ENCODE measurements at regions not wholly inside any gene's neighbourhood (a gene's known extent, or its start where the extent isn't known, plus 50 kb on each side); places are given as distances from the start of the nearest gene placed in this dataset.

- DNase-seq (ENCODE audit: low read depth, low spot score), result no peak
- no peak for TF ChIP-seq ZNF274 (IDR thresholded peaks at IDR 0.05; ENCODE audit: low read depth, low read length)
- no peak for TF ChIP-seq SUZ12 (IDR thresholded peaks at IDR 0.05; ENCODE audit: extremely low read depth, insufficient read depth, insufficient read length)
- TF ChIP-seq YY1 (IDR thresholded peaks at IDR 0.05; ENCODE audit: insufficient read depth, insufficient read length), result no peak
- no peaks in the 10 kb centered on the region for H3K4me1 ChIP-seq (ENCODE audit: insufficient read depth, insufficient read length)
- no peaks in the 10 kb centered on the region for H3K27me3 ChIP-seq (ENCODE audit: insufficient read depth, insufficient read length)
- no peak overlapping the region for H3K4me3 ChIP-seq (ENCODE audit: insufficient read length, low read depth)
- H3K9me3 ChIP-seq (ENCODE audit: insufficient read depth, low read length), result no peaks in the 10 kb centered on the region
- no peak overlapping the region for H3K9ac ChIP-seq (ENCODE audit: insufficient read length, low read depth)
- H3K36me3 ChIP-seq (ENCODE audit: insufficient read depth, insufficient read length, low read length), result no peaks in the 10 kb centered on the region
These were observed 73.3 kb upstream of the LHX1 start for GRCh38 chr17:36863676-36864612.

DNA sequence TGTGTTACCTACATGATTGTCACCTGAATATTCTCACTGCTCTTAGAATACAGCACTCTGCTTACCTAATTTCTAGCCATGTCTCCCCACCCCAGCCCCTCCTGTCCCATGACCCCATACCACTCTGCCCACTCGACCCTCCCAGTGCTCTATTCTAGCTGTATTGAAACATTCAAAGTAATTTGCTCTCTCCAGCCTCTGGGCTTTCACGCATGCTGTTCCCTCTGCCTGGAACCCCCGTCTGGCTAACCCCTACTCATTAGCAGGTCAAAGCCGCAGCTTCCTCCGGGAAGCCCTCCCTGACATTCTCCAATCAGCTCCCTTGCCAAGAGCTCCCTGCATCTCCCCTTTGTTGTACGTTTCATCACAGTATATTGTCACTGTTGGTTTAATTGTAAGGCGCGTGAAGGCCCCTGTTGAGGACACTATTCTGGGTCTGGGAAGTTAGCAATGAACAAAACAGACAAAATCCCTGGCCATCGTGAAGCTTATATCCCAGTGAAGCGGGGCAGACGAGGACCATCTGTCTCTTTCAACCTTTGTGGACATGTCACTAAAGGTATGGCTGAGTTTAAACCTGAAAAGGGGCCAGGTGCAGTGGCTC is 72.3 kb upstream of the LHX1 start:
- peak; percentile 15 for DNase-seq (ENCODE audit: low read depth, low spot score)
- no peaks in the 10 kb centered on the region for H3K9me3 ChIP-seq (ENCODE audit: insufficient read depth, low read length)
- H3K27me3 ChIP-seq (ENCODE audit: insufficient read depth, insufficient read length), result no peaks in the 10 kb centered on the region
- TF ChIP-seq YY1 (IDR thresholded peaks at IDR 0.05; ENCODE audit: insufficient read depth, insufficient read length) (no peak), ZNF274 (IDR thresholded peaks at IDR 0.05; ENCODE audit: low read depth, low read length) (no peak), SUZ12 (IDR thresholded peaks at IDR 0.05; ENCODE audit: extremely low read depth, insufficient read depth, insufficient read length) (no peak)
- no peaks in the 10 kb centered on the region for H3K36me3 ChIP-seq (ENCODE audit: insufficient read depth, insufficient read length, low read length)
- no peak overlapping the region for H3K4me3 ChIP-seq (ENCODE audit: insufficient read length, low read depth)
- peaks cover 5% of the 10 kb centered on the region for H3K4me1 ChIP-seq (ENCODE audit: insufficient read depth, insufficient read length)
- no peak overlapping the region for H3K9ac ChIP-seq (ENCODE audit: insufficient read length, low read depth)

GRCh38 chr17:36867716-36868341 is 69.4 kb upstream of the LHX1 start:
- H3K9ac ChIP-seq (ENCODE audit: insufficient read length, low read depth), result no peak overlapping the region
- TF ChIP-seq ZNF274 (IDR thresholded peaks at IDR 0.05; ENCODE audit: low read depth, low read length) (no peak), YY1 (IDR thresholded peaks at IDR 0.05; ENCODE audit: insufficient read depth, insufficient read length) (no peak), SUZ12 (IDR thresholded peaks at IDR 0.05; ENCODE audit: extremely low read depth, insufficient read depth, insufficient read length) (no peak)
- no peaks in the 10 kb centered on the region for H3K9me3 ChIP-seq (ENCODE audit: insufficient read depth, low read length)
- no peak for DNase-seq (ENCODE audit: low read depth, low spot score)
- H3K36me3 ChIP-seq (ENCODE audit: insufficient read depth, insufficient read length, low read length), result no peaks in the 10 kb centered on the region
- H3K4me1 ChIP-seq (ENCODE audit: insufficient read depth, insufficient read length), result peaks cover 9% of the 10 kb centered on the region
- no peaks in the 10 kb centered on the region for H3K27me3 ChIP-seq (ENCODE audit: insufficient read depth, insufficient read length)
- H3K4me3 ChIP-seq (ENCODE audit: insufficient read length, low read depth), result no peak overlapping the region

GRCh38 chr17:36868777-36869176 is 68.5 kb upstream of the LHX1 start:
- Histone ChIP-seq H3K36me3 (ENCODE audit: insufficient read depth, insufficient read length, low read length) (no peaks in the 10 kb centered on the region), H3K9ac (ENCODE audit: insufficient read length, low read depth) (no peak overlapping the region), H3K27me3 (ENCODE audit: insufficient read depth, insufficient read length) (no peaks in the 10 kb centered on the region), H3K4me1 (ENCODE audit: insufficient read depth, insufficient read length) (peaks cover 9% of the 10 kb centered on the region), H3K4me3 (ENCODE audit: insufficient read length, low read depth) (no peak overlapping the region), H3K9me3 (ENCODE audit: insufficient read depth, low read length) (no peaks in the 10 kb centered on the region)
- DNase-seq (ENCODE audit: low read depth, low spot score), result no peak
- TF ChIP-seq SUZ12 (IDR thresholded peaks at IDR 0.05; ENCODE audit: extremely low read depth, insufficient read depth, insufficient read length) (no peak), YY1 (IDR thresholded peaks at IDR 0.05; ENCODE audit: insufficient read depth, insufficient read length) (no peak), ZNF274 (IDR thresholded peaks at IDR 0.05; ENCODE audit: low read depth, low read length) (no peak)

DNA sequence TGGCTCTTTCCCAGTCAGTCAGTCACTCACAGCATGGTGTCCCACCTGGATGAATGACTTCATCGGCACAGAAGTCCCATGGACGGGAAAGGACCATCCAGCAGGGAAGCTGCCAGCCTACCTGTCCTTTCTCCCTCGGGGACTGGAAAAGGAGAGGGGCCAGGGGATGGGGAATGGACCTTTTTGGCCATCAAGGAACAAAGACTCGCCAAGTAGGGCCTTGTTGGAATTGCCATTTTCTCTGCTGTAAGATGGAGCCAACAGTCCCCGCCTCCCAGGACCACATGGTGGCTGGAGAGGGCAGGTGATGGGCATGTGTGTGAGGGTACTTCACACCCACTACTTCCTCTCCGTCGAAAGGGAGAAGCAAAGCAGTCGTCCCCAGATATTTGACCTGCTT is 67.8 kb upstream of the LHX1 start:
- no peaks in the 10 kb centered on the region for H3K9me3 ChIP-seq (ENCODE audit: insufficient read depth, low read length)
- H3K4me1 ChIP-seq (ENCODE audit: insufficient read depth, insufficient read length), result peaks cover 9% of the 10 kb centered on the region
- TF ChIP-seq SUZ12 (IDR thresholded peaks at IDR 0.05; ENCODE audit: extremely low read depth, insufficient read depth, insufficient read length), result no peak
- no peak for DNase-seq (ENCODE audit: low read depth, low spot score)
- H3K27me3 ChIP-seq (ENCODE audit: insufficient read depth, insufficient read length), result no peaks in the 10 kb centered on the region
- H3K36me3 ChIP-seq (ENCODE audit: insufficient read depth, insufficient read length, low read length), result no peaks in the 10 kb centered on the region
- H3K9ac ChIP-seq (ENCODE audit: insufficient read length, low read depth), result no peak overlapping the region
- no peak overlapping the region for H3K4me3 ChIP-seq (ENCODE audit: insufficient read length, low read depth)

DNA sequence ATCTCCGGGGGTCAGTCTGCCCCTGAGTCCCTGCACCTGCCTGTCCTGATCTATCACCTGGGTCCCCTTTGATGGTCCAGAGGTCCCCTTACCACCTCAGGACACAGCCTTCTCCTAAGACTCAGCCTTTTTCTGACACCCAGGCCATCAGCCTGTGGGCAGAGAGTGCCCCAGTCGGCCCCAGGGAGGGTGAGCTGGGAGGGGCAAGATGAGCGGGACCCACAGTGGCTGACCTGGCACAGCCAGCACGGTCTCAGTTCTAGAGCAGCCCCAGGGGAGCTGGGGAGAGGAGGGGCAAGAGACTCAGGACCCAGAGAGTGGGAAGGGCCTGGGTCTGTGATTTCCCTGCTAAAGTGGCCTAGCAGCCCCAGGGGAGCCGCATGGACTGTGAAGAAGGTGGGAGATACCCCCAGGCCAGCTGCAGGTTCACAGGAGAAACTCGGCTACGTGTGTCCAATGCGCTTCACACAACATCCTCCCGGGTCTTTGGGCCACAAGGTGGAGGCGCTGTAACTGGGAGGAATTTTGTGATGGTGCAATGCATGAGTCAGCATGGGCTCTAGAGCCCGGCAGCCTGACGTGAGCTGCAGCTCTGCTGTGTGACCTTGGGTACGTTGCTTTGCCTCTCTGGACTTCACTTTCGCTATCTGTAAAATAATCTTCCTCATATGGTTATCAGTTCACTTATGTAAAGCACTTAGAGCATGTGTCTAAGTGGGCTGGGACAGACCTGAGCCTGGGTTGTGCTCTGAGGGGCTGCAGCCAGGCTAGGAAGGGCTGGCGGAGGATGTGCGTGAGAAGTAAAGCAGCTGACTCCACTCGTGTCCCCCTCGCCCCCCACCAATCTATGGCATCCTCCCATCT is 67.2 kb upstream of the LHX1 start:
- Histone ChIP-seq H3K4me1 (ENCODE audit: insufficient read depth, insufficient read length) (peaks cover 9% of the 10 kb centered on the region), H3K4me3 (ENCODE audit: insufficient read length, low read depth) (no peak overlapping the region), H3K9ac (ENCODE audit: insufficient read length, low read depth) (no peak overlapping the region), H3K9me3 (ENCODE audit: insufficient read depth, low read length) (no peaks in the 10 kb centered on the region), H3K27me3 (ENCODE audit: insufficient read depth, insufficient read length) (no peaks in the 10 kb centered on the region), H3K36me3 (ENCODE audit: insufficient read depth, insufficient read length, low read length) (no peaks in the 10 kb centered on the region)
- no peak for DNase-seq (ENCODE audit: low read depth, low spot score)
- TF ChIP-seq SUZ12 (IDR thresholded peaks at IDR 0.05; ENCODE audit: extremely low read depth, insufficient read depth, insufficient read length) (no peak), ZNF274 (IDR thresholded peaks at IDR 0.05; ENCODE audit: low read depth, low read length) (no peak), YY1 (IDR thresholded peaks at IDR 0.05; ENCODE audit: insufficient read depth, insufficient read length) (no peak)

Data from NT2/D1 (cell line).